GM06990 (cell line): ENCODE measurements at regions not wholly inside any gene's neighbourhood (a gene's known extent, or its start where the extent isn't known, plus 50 kb on each side); places are given as distances from the start of the nearest gene placed in this dataset.
A peak's percentile ranks its signal among the peaks of the same experiment; 100 is the strongest.

Experiments
- DNase-seq: peaks from one replicate; pipeline ENCODE4 v3.0.0-alpha.2; 2011; ENCODE audit not compliant: insufficient read length; ENCODE audit errors: extremely low read depth
- H3K27me3 ChIP-seq: replicated peaks from 2 replicates; pipeline ENCODE4 v1.6.0; 2011; ENCODE audit warnings: low read length; ENCODE audit not compliant: control insufficient read depth, insufficient read depth
- H3K36me3 ChIP-seq: 2 replicates; pipeline ENCODE4 v1.5.1; 2011; ENCODE audit warnings: low read length; ENCODE audit not compliant: control insufficient read depth, insufficient read depth
- H3K4me3 ChIP-seq: replicated peaks from 2 replicates; pipeline ENCODE4 v1.5.1; 2011; ENCODE audit warnings: low read depth, mild to moderate bottlenecking, control low read depth, low read length
- TF ChIP-seq, protein P1 (sequence below): IDR thresholded peaks from 2 replicates; pipeline ENCODE4 v1.5.1; 2011; ENCODE audit warnings: low read length, control low read depth, mild to moderate bottlenecking, inconsistent platforms; ENCODE audit not compliant: insufficient read depth, poor library complexity, severe bottlenecking

DNA sequence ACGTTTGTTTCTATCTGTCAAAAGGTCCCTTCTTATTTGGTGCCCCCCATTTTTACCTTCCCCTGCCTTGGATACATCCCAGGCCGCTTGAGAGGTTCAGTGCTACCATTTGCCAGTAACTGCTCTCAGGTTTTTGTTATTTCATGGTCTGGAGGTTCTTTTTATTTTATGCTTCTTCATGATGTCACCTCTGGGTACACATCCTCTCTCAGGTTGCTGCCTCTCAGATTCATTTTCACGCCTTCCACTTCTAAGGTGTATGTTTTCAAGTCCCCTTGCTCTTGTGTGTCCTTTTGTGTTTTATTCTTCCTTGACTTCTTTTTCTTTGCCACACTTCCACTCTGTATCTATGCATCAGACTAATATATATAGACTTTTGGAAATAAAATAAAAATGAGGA, 640.1 kb upstream of the AADAT start:
- H3K4me3 ChIP-seq, result no peak overlapping the region
- no peaks in the 10 kb centered on the region for H3K27me3 ChIP-seq
- no peak for DNase-seq
- TF ChIP-seq, protein P1, sequence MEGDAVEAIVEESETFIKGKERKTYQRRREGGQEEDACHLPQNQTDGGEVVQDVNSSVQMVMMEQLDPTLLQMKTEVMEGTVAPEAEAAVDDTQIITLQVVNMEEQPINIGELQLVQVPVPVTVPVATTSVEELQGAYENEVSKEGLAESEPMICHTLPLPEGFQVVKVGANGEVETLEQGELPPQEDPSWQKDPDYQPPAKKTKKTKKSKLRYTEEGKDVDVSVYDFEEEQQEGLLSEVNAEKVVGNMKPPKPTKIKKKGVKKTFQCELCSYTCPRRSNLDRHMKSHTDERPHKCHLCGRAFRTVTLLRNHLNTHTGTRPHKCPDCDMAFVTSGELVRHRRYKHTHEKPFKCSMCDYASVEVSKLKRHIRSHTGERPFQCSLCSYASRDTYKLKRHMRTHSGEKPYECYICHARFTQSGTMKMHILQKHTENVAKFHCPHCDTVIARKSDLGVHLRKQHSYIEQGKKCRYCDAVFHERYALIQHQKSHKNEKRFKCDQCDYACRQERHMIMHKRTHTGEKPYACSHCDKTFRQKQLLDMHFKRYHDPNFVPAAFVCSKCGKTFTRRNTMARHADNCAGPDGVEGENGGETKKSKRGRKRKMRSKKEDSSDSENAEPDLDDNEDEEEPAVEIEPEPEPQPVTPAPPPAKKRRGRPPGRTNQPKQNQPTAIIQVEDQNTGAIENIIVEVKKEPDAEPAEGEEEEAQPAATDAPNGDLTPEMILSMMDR, result no peak
- no peaks in the 10 kb centered on the region for H3K36me3 ChIP-seq

DNA sequence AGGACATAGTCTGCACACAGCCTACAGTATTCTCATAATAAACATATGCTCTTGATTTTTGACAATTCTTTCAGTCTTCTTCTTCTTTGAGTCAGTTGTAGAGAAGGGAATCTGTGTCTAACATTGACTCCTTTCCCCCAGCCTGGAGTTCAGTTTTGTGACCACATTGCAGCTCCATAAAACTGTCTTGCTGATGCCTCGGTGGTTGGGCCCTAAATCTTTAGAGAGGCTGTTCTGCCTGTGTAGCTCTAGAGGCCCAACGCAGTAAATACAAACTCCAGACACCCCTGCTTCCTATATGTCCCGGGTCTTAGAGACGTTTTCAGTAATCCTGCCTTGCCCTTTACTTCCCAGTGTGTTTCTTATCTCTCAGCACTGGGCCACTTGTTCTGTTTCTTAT, 639.5 kb upstream of the AADAT start:
- TF ChIP-seq, protein P1, result no peak
- Histone ChIP-seq H3K36me3 (no peaks in the 10 kb centered on the region), H3K4me3 (no peak overlapping the region), H3K27me3 (no peaks in the 10 kb centered on the region)
- DNase-seq, result no peak

GRCh38 chr4:170724191-170724590, 634.4 kb upstream of the AADAT start:
- Histone ChIP-seq H3K36me3 (no peaks in the 10 kb centered on the region), H3K27me3 (no peaks in the 10 kb centered on the region), H3K4me3 (no peak overlapping the region)
- DNase-seq, result no peak
- TF ChIP-seq, protein P1, result no peak

- DNase-seq, result no peak
These were observed 633.4 kb upstream of the AADAT start for GRCh38 chr4:170723171-170723570.

DNA sequence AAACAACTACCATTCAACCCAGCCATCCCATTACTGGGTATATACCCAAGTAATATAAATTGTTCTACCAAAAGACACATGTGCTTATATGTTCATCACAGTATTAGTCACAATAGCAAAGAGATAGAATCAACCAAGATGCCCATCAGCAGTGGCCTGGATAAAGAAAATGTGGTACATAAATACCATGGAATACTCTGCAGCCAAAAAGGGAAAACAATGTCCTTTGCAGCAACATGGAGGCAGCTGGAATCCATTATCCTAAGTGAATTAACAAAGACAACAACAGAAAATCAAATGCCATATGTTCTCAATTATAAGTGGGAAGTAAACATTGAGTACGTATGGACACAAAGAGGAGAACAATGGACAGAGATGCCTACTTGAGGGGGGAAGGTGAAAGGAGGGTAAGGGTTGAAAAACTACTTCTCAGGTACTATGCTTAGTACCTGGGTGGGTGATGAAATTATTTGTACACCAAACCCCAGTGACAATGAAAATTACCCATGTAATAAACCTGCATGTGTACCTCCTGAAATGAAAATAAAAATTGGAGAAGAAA, 632.1 kb upstream of the AADAT start:
- H3K4me3 ChIP-seq, result no peak overlapping the region
- TF ChIP-seq, protein P1, result no peak
- DNase-seq, result no peak

More at GRCh38 chr4:170723171-170723570, 633.4 kb upstream of the AADAT start:
- TF ChIP-seq, protein P1, result no peak
- no peaks in the 10 kb centered on the region for H3K27me3 ChIP-seq
- H3K36me3 ChIP-seq, result no peaks in the 10 kb centered on the region
- H3K4me3 ChIP-seq, result no peak overlapping the region

DNA sequence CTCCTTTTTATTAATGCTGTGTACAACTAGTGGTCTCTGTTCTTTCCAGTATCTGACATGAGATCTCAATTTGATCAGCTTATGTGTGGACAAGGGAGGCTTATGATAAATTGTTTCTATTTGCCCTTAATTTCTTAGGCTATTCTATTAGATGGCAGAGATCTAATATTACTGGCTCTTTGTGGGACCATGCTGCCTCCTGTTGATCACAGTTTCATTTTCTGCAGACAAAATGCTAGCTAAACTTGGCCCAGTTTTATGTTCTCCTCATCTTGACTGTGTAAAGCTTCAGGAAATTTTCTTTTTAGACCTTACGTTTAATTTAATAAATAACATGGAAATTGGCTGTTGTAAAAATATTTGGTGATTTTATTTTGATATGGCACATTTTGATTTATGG, 627.1 kb upstream of the AADAT start:
- TF ChIP-seq, protein P1, result peak; percentile 32
- no peaks in the 10 kb centered on the region for H3K36me3 ChIP-seq
- no peak for DNase-seq

More for the DNA sequence above, 632.1 kb upstream of the AADAT start:
- Histone ChIP-seq H3K27me3 (no peaks in the 10 kb centered on the region), H3K36me3 (no peaks in the 10 kb centered on the region)

More for the DNA sequence above, 627.1 kb upstream of the AADAT start:
- Histone ChIP-seq H3K4me3 (no peak overlapping the region), H3K27me3 (no peaks in the 10 kb centered on the region)
